ENCODE measurements at regions not wholly inside any gene's neighbourhood (a gene's known extent, or its start where the extent isn't known, plus 50 kb on each side); places are given as distances from the start of the nearest gene placed in this dataset.
A peak's percentile ranks its signal among the peaks of the same experiment; 100 is the strongest.
"Not testable (repeated sequence)": the region's sequence is repeated elsewhere in the genome, so short reads cannot be mapped to it uniquely, and the experiment has no call there.

- Histone ChIP-seq H3K27ac (ENCODE audit: low read depth, low read length) (no peak overlapping the region), H3K9me3 (ENCODE audit: control insufficient read depth, insufficient read depth, low read length) (no peaks in the 10 kb centered on the region), H3K4me3 (ENCODE audit: low read depth, low read length) (no peak overlapping the region), H3K36me3 (ENCODE audit: control insufficient read depth, insufficient read depth, low read length) (no peaks in the 10 kb centered on the region), H3K27me3 (ENCODE audit: control insufficient read depth, insufficient read depth, low read length) (no peaks in the 10 kb centered on the region), H3K4me1 (ENCODE audit: control insufficient read depth, insufficient read depth, low read length) (no peaks in the 10 kb centered on the region)
- WGBS (ENCODE audit: insufficient coverage): 73% methylated on average over 6 of the region's 6 CpGs
- no peak for DNase-seq (ENCODE audit: low read depth in 4 of 6, low spot score in 6 of 6)
Measured at GRCh38 chr15:30794388-30794787, 109.3 kb upstream of the FAN1 start.

- not testable (repeated sequence) for H3K36me3 ChIP-seq (ENCODE audit: control insufficient read depth, insufficient read depth, low read length); H3K27me3 ChIP-seq (ENCODE audit: control insufficient read depth, insufficient read depth, low read length); H3K4me3 ChIP-seq (ENCODE audit: low read depth, low read length); H3K4me1 ChIP-seq (ENCODE audit: control insufficient read depth, insufficient read depth, low read length); H3K9me3 ChIP-seq (ENCODE audit: control insufficient read depth, insufficient read depth, low read length); H3K27ac ChIP-seq (ENCODE audit: low read depth, low read length); DNase-seq (ENCODE audit: low read depth in 4 of 6, low spot score in 6 of 6)
- WGBS (ENCODE audit: insufficient coverage): 93% methylated on average over 3 of the region's 5 CpGs
Measured at GRCh38 chr15:30799565-30799964, 104.2 kb upstream of the FAN1 start.

- WGBS (ENCODE audit: insufficient coverage): 26% methylated on average over 5 of the region's 16 CpGs
- not testable (repeated sequence) for H3K4me3 ChIP-seq (ENCODE audit: low read depth, low read length); H3K36me3 ChIP-seq (ENCODE audit: control insufficient read depth, insufficient read depth, low read length); H3K4me1 ChIP-seq (ENCODE audit: control insufficient read depth, insufficient read depth, low read length); H3K27ac ChIP-seq (ENCODE audit: low read depth, low read length); H3K9me3 ChIP-seq (ENCODE audit: control insufficient read depth, insufficient read depth, low read length); H3K27me3 ChIP-seq (ENCODE audit: control insufficient read depth, insufficient read depth, low read length)
- peak in 2 of 6 donors; percentile 16 to 54 for DNase-seq (ENCODE audit: low read depth in 4 of 6, low spot score in 6 of 6)
Measured at GRCh38 chr15:30801140-30801895, 102.4 kb upstream of the FAN1 start.

- H3K36me3 ChIP-seq (ENCODE audit: control insufficient read depth, insufficient read depth, low read length); H3K27me3 ChIP-seq (ENCODE audit: control insufficient read depth, insufficient read depth, low read length); H3K4me1 ChIP-seq (ENCODE audit: control insufficient read depth, insufficient read depth, low read length); H3K27ac ChIP-seq (ENCODE audit: low read depth, low read length); H3K9me3 ChIP-seq (ENCODE audit: control insufficient read depth, insufficient read depth, low read length); H3K4me3 ChIP-seq (ENCODE audit: low read depth, low read length): not testable (repeated sequence)
- WGBS (ENCODE audit: insufficient coverage): no CpG with 5 or more reads among the region's 2 CpGs
- DNase-seq (ENCODE audit: low read depth in 4 of 6, low spot score in 6 of 6): peak in 1 of 6 donors; percentile 6
Measured at GRCh38 chr15:30802001-30802400, 101.7 kb upstream of the FAN1 start.

GRCh38 chr15:30803703-30804102, 100.0 kb upstream of the FAN1 start:
- H3K9me3 ChIP-seq (ENCODE audit: control insufficient read depth, insufficient read depth, low read length); H3K27me3 ChIP-seq (ENCODE audit: control insufficient read depth, insufficient read depth, low read length); H3K4me3 ChIP-seq (ENCODE audit: low read depth, low read length); DNase-seq (ENCODE audit: low read depth in 4 of 6, low spot score in 6 of 6); H3K4me1 ChIP-seq (ENCODE audit: control insufficient read depth, insufficient read depth, low read length); H3K27ac ChIP-seq (ENCODE audit: low read depth, low read length); H3K36me3 ChIP-seq (ENCODE audit: control insufficient read depth, insufficient read depth, low read length): not testable (repeated sequence)
- no CpG with 5 or more reads among the region's 15 CpGs for WGBS (ENCODE audit: insufficient coverage)

GRCh38 chr15:30816430-30816829, 87.3 kb upstream of the FAN1 start:
- Histone ChIP-seq H3K4me1 (ENCODE audit: control insufficient read depth, insufficient read depth, low read length) (no peaks in the 10 kb centered on the region), H3K36me3 (ENCODE audit: control insufficient read depth, insufficient read depth, low read length) (no peaks in the 10 kb centered on the region), H3K27ac (ENCODE audit: low read depth, low read length) (no peak overlapping the region), H3K4me3 (ENCODE audit: low read depth, low read length) (no peak overlapping the region), H3K9me3 (ENCODE audit: control insufficient read depth, insufficient read depth, low read length) (no peaks in the 10 kb centered on the region), H3K27me3 (ENCODE audit: control insufficient read depth, insufficient read depth, low read length) (no peaks in the 10 kb centered on the region)
- no peak for DNase-seq (ENCODE audit: low read depth in 4 of 6, low spot score in 6 of 6)
- 81% methylated on average over 19 of the region's 19 CpGs for WGBS (ENCODE audit: insufficient coverage)

GRCh38 chr15:30823068-30823813, 80.5 kb upstream of the FAN1 start:
- not testable (repeated sequence) for H3K27me3 ChIP-seq (ENCODE audit: control insufficient read depth, insufficient read depth, low read length); H3K4me3 ChIP-seq (ENCODE audit: low read depth, low read length); H3K36me3 ChIP-seq (ENCODE audit: control insufficient read depth, insufficient read depth, low read length); H3K9me3 ChIP-seq (ENCODE audit: control insufficient read depth, insufficient read depth, low read length); H3K4me1 ChIP-seq (ENCODE audit: control insufficient read depth, insufficient read depth, low read length); H3K27ac ChIP-seq (ENCODE audit: low read depth, low read length)
- peak in 2 of 6 donors; percentile 10 to 63 for DNase-seq (ENCODE audit: low read depth in 4 of 6, low spot score in 6 of 6)
- WGBS (ENCODE audit: insufficient coverage): 48% methylated on average over 15 of the region's 15 CpGs

- Histone ChIP-seq H3K4me1 (ENCODE audit: control insufficient read depth, insufficient read depth, low read length) (no peaks in the 10 kb centered on the region), H3K4me3 (ENCODE audit: low read depth, low read length) (no peak overlapping the region)
Measured at GRCh38 chr15:30824518-30825195, 79.1 kb upstream of the FAN1 start.

GRCh38 chr15:30827625-30828303, 76.0 kb upstream of the FAN1 start:
- DNase-seq (ENCODE audit: low read depth in 4 of 6, low spot score in 6 of 6): no peak
- no peaks in the 10 kb centered on the region for H3K9me3 ChIP-seq (ENCODE audit: control insufficient read depth, insufficient read depth, low read length)
- H3K4me3 ChIP-seq (ENCODE audit: low read depth, low read length): no peak overlapping the region
- 83% methylated on average over 3 of the region's 10 CpGs for WGBS (ENCODE audit: insufficient coverage)
- H3K27ac ChIP-seq (ENCODE audit: low read depth, low read length): no peak overlapping the region
- H3K27me3 ChIP-seq (ENCODE audit: control insufficient read depth, insufficient read depth, low read length): no peaks in the 10 kb centered on the region
- no peaks in the 10 kb centered on the region for H3K36me3 ChIP-seq (ENCODE audit: control insufficient read depth, insufficient read depth, low read length)
- H3K4me1 ChIP-seq (ENCODE audit: control insufficient read depth, insufficient read depth, low read length): no peaks in the 10 kb centered on the region

More at GRCh38 chr15:30824518-30825195, 79.1 kb upstream of the FAN1 start:
- no peak overlapping the region for H3K27ac ChIP-seq (ENCODE audit: low read depth, low read length)
- 40% methylated on average over 13 of the region's 14 CpGs for WGBS (ENCODE audit: insufficient coverage)
- H3K36me3 ChIP-seq (ENCODE audit: control insufficient read depth, insufficient read depth, low read length): no peaks in the 10 kb centered on the region
- H3K9me3 ChIP-seq (ENCODE audit: control insufficient read depth, insufficient read depth, low read length): no peaks in the 10 kb centered on the region
- H3K27me3 ChIP-seq (ENCODE audit: control insufficient read depth, insufficient read depth, low read length): no peaks in the 10 kb centered on the region
- peak in 1 of 6 donors; percentile 25 for DNase-seq (ENCODE audit: low read depth in 4 of 6, low spot score in 6 of 6)
